Right lobe of liver (tissue), 4 donors: ENCODE measurements at regions not wholly inside any gene's neighbourhood (a gene's known extent, or its start where the extent isn't known, plus 50 kb on each side); places are given as distances from the start of the nearest gene placed in this dataset.

Experiments
- POLR2A ChIP-seq: fragments of 450-650 bp; IDR thresholded peaks from one replicate; pipeline ENCODE4 v1.6.1; 2017; ENCODE audit warnings: antibody characterized with exemption, mild to moderate bottlenecking
- TF ChIP-seq, protein P1 (sequence below), 4 donors: fragments of 200-600 bp in 3 of 4; fragments of 450-650 bp in 1 of 4; IDR thresholded peaks; one replicate each; pipeline versions ENCODE4 v1.5.1 to v1.8.0; 2016 to 2022; ENCODE audit warnings: antibody characterized with exemption in 4 of 4, mild to moderate bottlenecking in 2 of 4
- donor health status: DM: no; HTN: no; CAD: no.
- donor health status: DM: no; HTN: no; CAD: no.
- donor health status: DM: no; HTN: yes; CAD: no.

DNA sequence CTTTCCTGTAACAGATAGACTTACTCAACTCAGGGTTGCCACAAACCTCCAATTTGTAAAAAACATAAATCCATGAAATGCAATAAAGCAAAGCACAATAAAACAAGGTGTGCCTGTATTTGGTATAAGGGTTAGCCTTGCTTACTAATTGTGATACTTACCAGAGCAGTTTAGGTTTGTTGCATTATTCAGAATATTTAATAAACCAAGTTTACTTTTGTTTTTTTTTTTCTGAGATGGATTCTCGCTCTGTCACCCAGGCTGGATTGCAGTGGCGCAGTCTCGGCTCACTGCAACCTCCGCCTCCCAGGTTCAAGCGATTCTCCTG is 79.6 kb downstream of the SEC61G start:
- TF ChIP-seq, protein P1, sequence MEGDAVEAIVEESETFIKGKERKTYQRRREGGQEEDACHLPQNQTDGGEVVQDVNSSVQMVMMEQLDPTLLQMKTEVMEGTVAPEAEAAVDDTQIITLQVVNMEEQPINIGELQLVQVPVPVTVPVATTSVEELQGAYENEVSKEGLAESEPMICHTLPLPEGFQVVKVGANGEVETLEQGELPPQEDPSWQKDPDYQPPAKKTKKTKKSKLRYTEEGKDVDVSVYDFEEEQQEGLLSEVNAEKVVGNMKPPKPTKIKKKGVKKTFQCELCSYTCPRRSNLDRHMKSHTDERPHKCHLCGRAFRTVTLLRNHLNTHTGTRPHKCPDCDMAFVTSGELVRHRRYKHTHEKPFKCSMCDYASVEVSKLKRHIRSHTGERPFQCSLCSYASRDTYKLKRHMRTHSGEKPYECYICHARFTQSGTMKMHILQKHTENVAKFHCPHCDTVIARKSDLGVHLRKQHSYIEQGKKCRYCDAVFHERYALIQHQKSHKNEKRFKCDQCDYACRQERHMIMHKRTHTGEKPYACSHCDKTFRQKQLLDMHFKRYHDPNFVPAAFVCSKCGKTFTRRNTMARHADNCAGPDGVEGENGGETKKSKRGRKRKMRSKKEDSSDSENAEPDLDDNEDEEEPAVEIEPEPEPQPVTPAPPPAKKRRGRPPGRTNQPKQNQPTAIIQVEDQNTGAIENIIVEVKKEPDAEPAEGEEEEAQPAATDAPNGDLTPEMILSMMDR (IDR thresholded peaks at IDR 0.05) = no peak
- TF ChIP-seq POLR2A = no peak
